Right hindlimb (tissue), 1 donor: ENCODE measurements at regions not wholly inside any gene's neighbourhood (a gene's known extent, or its start where the extent isn't known, plus 50 kb on each side); places are given as distances from the start of the nearest gene placed in this dataset.
"Not testable (repeated sequence)": the region's sequence is repeated elsewhere in the genome, so short reads cannot be mapped to it uniquely, and the experiment has no call there.

Experiments used
- DNase-seq: peaks from one replicate; pipeline ENCODE4 v3.0.0-alpha.2; 2018

GRCh38 chr10:6721480-6721879 lies 141.4 kb upstream of the PRKCQ start:
- peak; percentile 71 for DNase-seq

GRCh38 chr10:6719561-6719960 lies 139.5 kb upstream of the PRKCQ start:
- DNase-seq = no peak

GRCh38 chr10:6718550-6718949 lies 138.5 kb upstream of the PRKCQ start:
- DNase-seq = no peak

- no peak for DNase-seq
Measured at GRCh38 chr10:6716516-6716915, 136.4 kb upstream of the PRKCQ start.

DNA sequence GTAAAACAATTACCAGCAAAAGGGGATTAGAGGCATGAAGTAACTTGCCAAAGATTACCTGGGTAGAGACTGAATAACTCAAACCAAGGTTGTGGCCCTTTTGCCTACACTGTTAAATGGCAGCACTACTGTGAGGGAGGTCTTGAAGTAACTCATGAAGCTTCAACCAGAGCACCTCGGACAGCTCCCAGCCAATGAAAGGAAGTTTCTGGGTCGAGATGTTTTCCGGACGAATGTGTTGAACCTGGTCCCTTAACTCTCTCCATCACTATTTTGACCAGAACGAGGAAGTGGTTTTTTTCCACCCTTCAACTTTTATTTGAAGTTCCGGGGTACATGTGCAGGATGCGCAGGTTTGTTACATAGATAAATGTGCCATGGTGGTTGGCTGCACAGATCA lies 133.6 kb upstream of the PRKCQ start:
- DNase-seq = peak; percentile 23

DNA sequence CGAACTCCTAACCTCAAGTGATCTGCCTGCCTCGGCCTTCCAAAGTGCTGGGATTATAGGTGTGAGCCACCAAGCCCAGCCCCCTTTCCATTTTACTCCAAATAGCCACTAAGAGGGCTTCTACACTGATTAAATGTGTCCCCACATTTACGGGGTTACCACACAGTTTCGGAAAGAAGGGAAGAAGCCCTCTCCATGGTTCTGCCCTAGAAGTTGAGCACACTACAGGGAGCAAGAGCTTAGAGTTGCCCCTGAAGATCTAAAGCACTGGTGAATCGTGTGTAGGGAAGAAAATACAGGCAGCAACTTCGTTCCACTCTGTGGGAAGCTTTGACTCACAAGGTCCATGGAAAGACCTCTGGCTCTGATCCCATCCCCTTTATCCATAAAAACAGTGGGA lies 133.0 kb upstream of the PRKCQ start:
- DNase-seq = no peak

- no peak for DNase-seq
Measured at GRCh38 chr10:6711881-6712280, 131.8 kb upstream of the PRKCQ start.

GRCh38 chr10:6711408-6711841 lies 131.3 kb upstream of the PRKCQ start:
- no peak for DNase-seq

DNA sequence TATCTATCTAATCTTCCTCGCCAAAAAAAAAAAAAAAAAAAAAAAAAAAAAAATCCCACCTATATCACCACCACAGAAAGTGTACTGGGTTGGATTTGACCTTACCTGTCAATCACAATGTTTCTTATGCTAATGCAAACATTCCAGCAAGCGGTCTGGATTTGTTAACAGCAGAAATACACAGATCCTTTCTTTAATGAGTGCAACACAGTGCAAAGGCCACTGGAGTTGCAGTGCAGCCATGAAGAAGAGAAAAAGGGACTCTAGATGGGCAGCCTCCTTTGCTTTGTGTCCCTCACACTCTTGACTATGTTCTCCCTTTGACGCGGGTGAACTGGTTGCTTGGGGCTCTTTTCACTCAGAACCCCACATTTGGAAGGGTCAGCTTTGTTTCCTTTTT lies 127.3 kb upstream of the PRKCQ start:
- DNase-seq = no peak

- DNase-seq = no peak
Measured at GRCh38 chr10:6706725-6707124, 126.6 kb upstream of the PRKCQ start.

- DNase-seq = no peak
Measured at GRCh38 chr10:6704896-6705295, 124.8 kb upstream of the PRKCQ start.

DNA sequence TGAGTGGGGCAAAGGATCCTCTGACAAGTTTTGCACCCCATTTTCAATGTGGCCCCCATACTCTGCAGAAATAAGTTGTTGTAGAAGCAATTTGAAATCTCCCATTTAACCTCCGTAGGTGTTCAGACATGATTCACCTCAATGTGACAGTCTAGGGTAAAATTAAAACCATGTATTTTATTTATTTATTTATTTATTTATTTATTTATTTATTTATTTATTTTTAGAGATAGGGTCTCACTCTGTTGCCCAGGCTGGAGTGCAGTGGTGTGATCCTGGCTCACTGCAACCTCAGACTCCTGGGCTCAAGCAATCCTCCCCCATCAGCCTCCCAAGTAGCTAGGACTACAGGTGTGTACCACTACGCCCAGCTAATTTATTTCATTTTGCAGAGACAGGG lies 122.8 kb upstream of the PRKCQ start:
- DNase-seq = not testable (repeated sequence)

GRCh38 chr10:6702030-6702429 lies 122.0 kb upstream of the PRKCQ start:
- no peak for DNase-seq

DNA sequence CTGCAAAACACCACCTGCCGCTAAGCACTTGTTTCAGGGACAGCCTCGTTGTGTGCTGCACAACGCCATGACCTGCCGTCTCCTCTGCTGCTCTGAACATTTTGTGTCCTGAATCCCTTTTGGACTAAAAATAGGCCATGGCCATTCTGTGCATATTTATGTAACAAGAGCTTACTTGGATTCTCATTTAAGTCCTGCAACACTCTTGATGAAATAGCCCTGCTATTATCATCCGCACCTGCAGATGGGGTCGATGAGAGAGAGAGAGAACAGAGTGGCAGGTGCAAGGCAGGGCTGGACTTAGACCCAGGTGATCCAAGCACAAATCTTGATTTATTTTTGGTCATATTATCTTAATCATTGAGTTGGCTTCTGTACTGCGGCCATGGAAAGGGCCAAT lies 121.2 kb upstream of the PRKCQ start:
- no peak for DNase-seq

DNA sequence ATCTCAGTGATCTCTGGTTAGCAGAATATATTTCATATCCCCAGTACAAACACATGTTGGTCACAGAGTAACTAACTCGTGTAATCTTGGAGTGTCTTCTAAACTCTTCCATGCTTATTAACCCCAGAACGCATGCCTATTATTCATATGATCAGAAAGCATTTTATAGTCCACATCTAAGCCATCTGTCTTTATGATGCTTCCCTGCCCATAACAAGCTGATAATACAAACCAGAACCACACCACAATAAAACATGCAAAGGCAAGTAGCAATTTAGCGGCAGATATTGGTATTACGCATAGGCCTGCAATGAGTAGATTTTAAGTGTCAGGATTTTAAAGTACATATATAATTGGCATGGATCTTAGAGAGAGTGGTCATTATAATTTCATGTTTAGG lies 120.0 kb upstream of the PRKCQ start:
- no peak for DNase-seq

GRCh38 chr10:6699336-6699735 lies 119.3 kb upstream of the PRKCQ start:
- no peak for DNase-seq

DNA sequence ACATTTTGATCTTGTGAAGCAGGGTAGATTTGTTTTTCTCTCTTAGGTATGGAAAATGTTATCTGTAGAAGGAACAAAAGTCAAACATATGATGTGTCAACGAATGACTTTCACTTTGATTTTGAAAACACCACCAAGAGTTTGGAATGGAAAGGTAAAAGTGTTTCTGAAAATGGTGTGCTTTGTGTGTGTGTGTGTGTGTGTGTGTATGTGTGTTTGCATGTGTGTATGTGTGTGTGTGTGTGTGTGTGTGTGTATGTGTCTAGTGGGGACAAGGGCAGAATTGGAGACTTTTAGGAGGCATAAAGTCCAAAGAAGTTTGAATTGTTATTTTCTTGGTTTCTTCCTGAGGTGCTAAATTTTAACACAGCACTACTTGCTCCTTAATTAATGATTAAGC lies 115.4 kb upstream of the PRKCQ start:
- DNase-seq = no peak

GRCh38 chr10:6694447-6695140 lies 114.5 kb upstream of the PRKCQ start:
- no peak for DNase-seq

GRCh38 chr10:6692856-6693255 lies 112.8 kb upstream of the PRKCQ start:
- DNase-seq = no peak

- no peak for DNase-seq
Measured at GRCh38 chr10:6692103-6692502, 112.0 kb upstream of the PRKCQ start.

- no peak for DNase-seq
Measured at GRCh38 chr10:6689036-6689435, 109.0 kb upstream of the PRKCQ start.

DNA sequence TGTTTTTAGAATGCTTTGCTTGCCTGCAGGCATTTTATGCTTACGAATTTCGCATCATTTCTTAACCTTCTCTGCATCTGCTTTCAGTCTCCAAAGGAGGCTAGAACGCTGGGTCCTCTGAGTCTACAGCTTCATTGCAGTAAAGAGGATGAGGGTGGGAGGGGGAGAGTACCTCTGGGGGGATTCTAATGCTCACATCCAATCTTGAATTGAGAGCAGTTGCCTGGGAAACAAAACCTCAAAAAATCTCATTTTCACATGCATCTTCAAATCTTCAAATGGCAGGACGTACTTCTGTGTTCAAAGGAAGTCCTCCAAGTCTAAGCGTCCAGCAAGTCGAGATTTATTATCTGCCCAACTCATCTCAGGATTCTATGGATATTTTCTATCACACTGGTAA lies 100.7 kb upstream of the PRKCQ start:
- no peak for DNase-seq

- no peak for DNase-seq
Measured at GRCh38 chr10:6678956-6679355, 98.9 kb upstream of the PRKCQ start.

- DNase-seq = peak; percentile 48
Measured at GRCh38 chr10:6678211-6678803, 98.2 kb upstream of the PRKCQ start.

- DNase-seq = not testable (repeated sequence)
Measured at GRCh38 chr10:6677129-6677528, 97.1 kb upstream of the PRKCQ start.
